ENCODE measurements at regions not wholly inside any gene's neighbourhood (a gene's known extent, or its start where the extent isn't known, plus 50 kb on each side); places are given as distances from the start of the nearest gene placed in this dataset.
"Not testable (repeated sequence)": the region's sequence is repeated elsewhere in the genome, so short reads cannot be mapped to it uniquely, and the experiment has no call there.

DNA sequence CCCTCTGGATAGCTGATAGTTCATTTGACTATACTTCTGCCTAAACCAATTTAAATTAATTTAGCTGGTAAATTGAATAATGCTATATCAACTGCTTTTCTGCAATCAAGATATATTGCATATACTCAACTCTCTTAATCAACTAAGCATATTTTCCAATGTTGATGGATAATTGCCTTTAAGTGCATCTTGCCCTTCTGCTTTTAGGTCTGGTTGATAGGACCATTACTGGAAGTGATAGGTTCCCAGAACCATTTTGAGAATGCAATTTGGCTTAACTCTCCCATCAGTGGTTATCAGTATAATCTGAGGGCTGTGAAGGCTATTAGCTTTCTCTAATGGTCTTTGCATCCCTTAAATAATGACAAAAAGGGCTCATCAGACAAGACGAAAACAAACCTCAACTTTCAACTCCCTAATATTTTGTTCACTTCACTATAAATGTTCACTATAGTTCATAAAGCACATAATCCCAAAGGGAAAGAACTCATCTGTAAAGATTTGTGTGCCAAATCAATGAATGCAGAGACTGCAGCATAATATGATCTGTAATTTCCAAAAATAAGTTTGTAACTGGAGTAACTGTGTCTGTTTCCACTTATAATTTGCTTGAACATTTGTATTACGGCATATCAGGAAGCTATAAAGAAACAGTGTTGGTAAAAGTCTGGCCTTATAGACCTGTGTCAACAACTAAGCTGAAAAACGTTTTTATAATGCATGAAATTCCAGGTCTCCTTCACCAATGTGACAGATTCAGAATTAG, 273.6 kb downstream of the FBXO8 start:
- Histone ChIP-seq H3K27me3 (ENCODE audit: control insufficient read depth, insufficient read depth, low read length) (no peaks in the 10 kb centered on the region), H3K4me1 (ENCODE audit: control insufficient read depth, insufficient read depth, low read length) (no peaks in the 10 kb centered on the region), H3K36me3 (ENCODE audit: control insufficient read depth, insufficient read depth, low read length) (no peaks in the 10 kb centered on the region), H3K4me3 (ENCODE audit: low read length) (no peak overlapping the region), H3K27ac (ENCODE audit: low read length) (no peak overlapping the region), H3K9me3 (ENCODE audit: control insufficient read depth, insufficient read depth, low read length) (no peaks in the 10 kb centered on the region)
- Mint-ChIP-seq H3K9me3 (no peaks in the 10 kb centered on the region), H3K4me3 (no peak overlapping the region), H3K4me1 (no peaks in the 10 kb centered on the region), H3K27ac (no peak overlapping the region), H3K36me3 (no peaks in the 10 kb centered on the region), H3K27me3 (ENCODE audit: low read depth in 2 of 2) (no peaks in the 10 kb centered on the region)
- DNase-seq (no peak), ATAC-seq (no peak)
- intact Hi-C loops (cut with micrococcal nuclease) = no loop called here
- no peak for TF ChIP-seq CTCF (IDR thresholded peaks at IDR 0.05)
- 58% methylated on average over 3 of the region's 3 CpGs for WGBS (ENCODE audit: insufficient coverage)

DNA sequence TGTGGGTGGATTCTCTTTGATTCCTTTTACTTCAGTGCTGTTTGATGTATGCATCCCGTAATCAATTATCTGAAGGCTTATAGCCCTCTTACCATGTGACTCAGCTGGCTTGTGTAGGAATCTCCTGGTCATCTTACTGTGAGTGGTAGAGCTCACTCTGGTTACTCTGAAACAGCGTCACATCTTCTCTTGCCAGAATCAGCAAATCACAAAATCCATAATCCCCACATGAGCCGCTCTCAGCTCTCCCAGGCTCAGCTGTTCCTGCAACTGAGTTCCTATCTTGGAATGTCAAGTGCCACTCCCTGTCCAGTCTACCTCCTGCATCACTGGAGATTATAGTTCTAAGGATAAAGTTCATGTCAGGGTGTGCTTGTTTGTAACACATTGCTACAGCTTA, 278.0 kb downstream of the FBXO8 start:
- no peak overlapping the region for H3K4me3 ChIP-seq (ENCODE audit: low read length)
- H3K9me3 Mint-ChIP-seq = peaks cover 2 to 4% of the 10 kb centered on the region in 2 donors
- ATAC-seq (no peak), DNase-seq (no peak)
- H3K4me1 ChIP-seq (ENCODE audit: control insufficient read depth, insufficient read depth, low read length) = no peaks in the 10 kb centered on the region
- H3K27me3 ChIP-seq (ENCODE audit: control insufficient read depth, insufficient read depth, low read length) = no peaks in the 10 kb centered on the region
- H3K36me3 Mint-ChIP-seq = no peaks in the 10 kb centered on the region
- H3K4me3 Mint-ChIP-seq = no peak overlapping the region
- H3K4me1 Mint-ChIP-seq = no peaks in the 10 kb centered on the region
- 91% methylated on average over 3 of the region's 3 CpGs for WGBS (ENCODE audit: insufficient coverage)
- H3K9me3 ChIP-seq (ENCODE audit: control insufficient read depth, insufficient read depth, low read length) = no peaks in the 10 kb centered on the region
- TF ChIP-seq CTCF (IDR thresholded peaks at IDR 0.05) = no peak
- no peak overlapping the region for H3K27ac ChIP-seq (ENCODE audit: low read length)
- no peaks in the 10 kb centered on the region for H3K36me3 ChIP-seq (ENCODE audit: control insufficient read depth, insufficient read depth, low read length)
- no peaks in the 10 kb centered on the region for H3K27me3 Mint-ChIP-seq (ENCODE audit: low read depth in 2 of 2)
- intact Hi-C loops (cut with micrococcal nuclease) = no loop called here
- no peak overlapping the region for H3K27ac Mint-ChIP-seq

- Histone ChIP-seq H3K27ac (ENCODE audit: low read length) (no peak overlapping the region), H3K36me3 (ENCODE audit: control insufficient read depth, insufficient read depth, low read length) (no peaks in the 10 kb centered on the region), H3K9me3 (ENCODE audit: control insufficient read depth, insufficient read depth, low read length) (no peaks in the 10 kb centered on the region), H3K4me1 (ENCODE audit: control insufficient read depth, insufficient read depth, low read length) (no peaks in the 10 kb centered on the region), H3K4me3 (ENCODE audit: low read length) (no peak overlapping the region), H3K27me3 (ENCODE audit: control insufficient read depth, insufficient read depth, low read length) (no peaks in the 10 kb centered on the region)
- no peak for DNase-seq
- no peak for TF ChIP-seq CTCF (IDR thresholded peaks at IDR 0.05)
- Mint-ChIP-seq H3K4me3 (no peak overlapping the region), H3K4me1 (no peaks in the 10 kb centered on the region), H3K27ac (no peak overlapping the region), H3K36me3 (no peaks in the 10 kb centered on the region), H3K9me3 (peaks cover 10% of the 10 kb centered on the region in 2 donors), H3K27me3 (ENCODE audit: low read depth in 2 of 2) (no peaks in the 10 kb centered on the region)
- intact Hi-C loops (cut with micrococcal nuclease) = no loop called here
- WGBS (ENCODE audit: insufficient coverage) = 42% methylated on average over 6 of the region's 6 CpGs
- no peak for ATAC-seq
Observed at GRCh38 chr4:173998471-173999144, 284.9 kb downstream of the FBXO8 start.

- DNase-seq; H3K27me3 Mint-ChIP-seq (ENCODE audit: low read depth in 2 of 2); H3K27me3 ChIP-seq (ENCODE audit: control insufficient read depth, insufficient read depth, low read length); H3K27ac Mint-ChIP-seq; intact Hi-C loops (cut with micrococcal nuclease); H3K9me3 ChIP-seq (ENCODE audit: control insufficient read depth, insufficient read depth, low read length); ATAC-seq; H3K4me3 ChIP-seq (ENCODE audit: low read length); H3K4me3 Mint-ChIP-seq; H3K4me1 Mint-ChIP-seq; H3K4me1 ChIP-seq (ENCODE audit: control insufficient read depth, insufficient read depth, low read length); H3K36me3 ChIP-seq (ENCODE audit: control insufficient read depth, insufficient read depth, low read length); H3K9me3 Mint-ChIP-seq; H3K36me3 Mint-ChIP-seq; H3K27ac ChIP-seq (ENCODE audit: low read length): not testable (repeated sequence)
- WGBS (ENCODE audit: insufficient coverage) = 91% methylated on average over 4 of the region's 4 CpGs
Observed at GRCh38 chr4:173995779-173996178, 287.7 kb downstream of the FBXO8 start.
